GM18520 (cell line): ENCODE measurements at regions not wholly inside any gene's neighbourhood (a gene's known extent, or its start where the extent isn't known, plus 50 kb on each side); places are given as distances from the start of the nearest gene placed in this dataset.

Experiments used
- ATAC-seq: cut with Tn5 transposase; IDR thresholded peaks from one replicate; pipeline ENCODE4 v1.9.1; 2021; ENCODE audit not compliant: unreplicated experiment

DNA sequence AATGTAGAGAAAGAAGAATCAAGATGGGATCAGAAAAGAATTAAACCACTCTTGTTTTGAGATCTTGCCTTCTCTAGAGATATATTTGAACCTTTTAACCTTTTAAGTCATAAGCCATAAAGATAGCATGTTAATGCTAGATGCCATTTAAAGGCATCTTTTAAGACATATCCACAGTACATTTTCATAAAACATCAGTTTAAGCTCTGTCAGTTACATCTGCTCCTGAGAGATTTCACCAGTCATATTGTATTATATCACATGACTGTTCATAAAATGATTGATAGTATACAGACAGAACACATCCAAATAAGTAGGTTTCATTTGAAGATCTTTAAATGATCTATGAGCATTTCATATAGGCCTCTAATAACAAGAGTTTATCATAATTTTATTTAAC lies 1238.5 kb downstream of the SLC16A7 start:
- no peak for ATAC-seq

DNA sequence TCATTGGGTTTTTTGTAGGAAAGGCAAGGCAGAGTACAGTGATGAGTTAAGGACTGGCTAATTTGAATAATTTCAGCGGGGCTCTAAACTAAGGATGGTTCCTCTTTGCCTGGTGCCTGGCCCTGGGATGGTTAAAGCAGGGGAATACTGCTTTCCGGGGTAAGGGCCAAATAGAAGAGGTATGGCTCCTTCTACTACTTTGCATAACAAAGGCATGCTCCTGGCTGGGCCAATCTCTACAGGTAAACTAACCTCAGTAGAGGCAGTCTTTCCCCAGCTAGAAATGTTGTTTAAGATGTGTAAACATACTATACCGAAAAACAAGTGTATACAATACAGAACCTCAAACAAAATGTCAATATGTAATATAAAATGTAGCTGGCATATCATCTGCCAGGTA lies 1239.0 kb downstream of the SLC16A7 start:
- no peak for ATAC-seq

DNA sequence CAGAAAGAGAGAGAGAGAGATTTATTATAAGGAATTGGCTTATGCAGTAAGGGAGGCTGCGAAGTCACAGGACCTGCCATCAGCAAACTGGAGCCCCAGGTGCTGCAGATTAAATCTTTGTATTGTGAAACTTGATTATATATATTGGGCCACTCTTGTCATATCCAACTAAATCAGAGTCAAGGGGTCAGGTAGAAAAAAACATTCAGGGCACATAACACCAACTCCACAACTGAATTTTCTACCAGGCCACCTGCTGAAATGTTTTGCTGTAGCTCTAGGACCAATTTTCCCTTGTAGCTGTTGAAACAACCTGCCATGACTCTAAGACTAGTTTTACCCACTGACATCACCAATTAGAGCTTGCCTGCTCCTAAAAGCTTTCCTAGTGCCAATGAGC lies 1240.8 kb downstream of the SLC16A7 start:
- no peak for ATAC-seq

DNA sequence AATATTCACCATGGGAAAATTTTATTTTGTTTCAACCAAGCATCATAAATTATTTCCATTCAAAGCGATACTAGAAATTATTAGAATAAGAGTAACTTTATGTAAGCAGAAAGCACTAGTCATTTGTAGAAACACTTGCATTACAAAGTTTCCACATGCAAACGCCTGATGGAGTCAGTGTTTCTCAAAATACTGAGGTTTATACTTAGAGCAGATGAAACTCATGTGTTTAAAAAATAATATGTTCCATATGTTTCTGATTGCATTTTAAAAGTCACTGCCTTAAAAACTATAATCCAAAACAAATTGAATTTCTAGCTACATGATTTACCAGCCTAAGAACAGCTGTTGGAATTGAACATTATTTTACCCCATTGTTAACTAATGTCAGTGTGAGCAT lies 1246.4 kb downstream of the SLC16A7 start:
- ATAC-seq: no peak

DNA sequence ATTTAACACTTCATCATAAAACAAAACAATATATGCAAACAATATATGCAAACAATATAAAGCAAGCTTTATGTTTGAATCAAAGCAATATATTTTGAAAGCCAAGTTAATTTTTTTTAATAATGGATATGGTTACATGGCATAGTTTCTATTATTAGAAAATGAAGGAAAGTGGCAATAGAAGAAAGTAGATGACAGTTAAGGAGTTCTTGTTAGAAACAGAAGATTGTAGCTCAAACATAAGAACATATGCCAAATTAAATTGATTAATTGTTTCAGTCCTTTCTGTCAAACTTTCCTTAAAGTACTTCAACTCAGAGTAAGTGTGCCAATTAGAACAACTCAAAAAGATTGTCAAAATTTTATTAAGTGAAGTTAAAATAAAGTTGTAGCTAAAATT lies 1248.3 kb downstream of the SLC16A7 start:
- ATAC-seq: no peak

DNA sequence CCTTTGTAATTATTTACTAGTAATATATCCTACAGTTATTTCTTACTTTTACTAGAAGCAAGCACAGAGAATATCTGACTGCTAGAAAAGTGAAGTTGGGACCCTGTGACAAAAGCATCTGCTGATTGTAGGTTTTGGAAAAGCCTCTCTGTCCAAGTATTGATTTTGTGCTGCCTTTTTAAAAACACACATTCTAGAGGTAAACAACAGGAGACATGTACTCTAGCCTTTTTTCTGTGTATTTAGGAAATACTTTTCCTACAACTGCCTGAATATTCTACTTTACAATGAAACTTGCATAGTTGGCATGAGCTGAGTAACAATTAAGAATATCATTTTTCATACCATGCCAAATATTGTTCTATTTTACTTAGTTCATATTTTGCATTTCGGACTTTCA lies 1249.0 kb downstream of the SLC16A7 start:
- no peak for ATAC-seq

DNA sequence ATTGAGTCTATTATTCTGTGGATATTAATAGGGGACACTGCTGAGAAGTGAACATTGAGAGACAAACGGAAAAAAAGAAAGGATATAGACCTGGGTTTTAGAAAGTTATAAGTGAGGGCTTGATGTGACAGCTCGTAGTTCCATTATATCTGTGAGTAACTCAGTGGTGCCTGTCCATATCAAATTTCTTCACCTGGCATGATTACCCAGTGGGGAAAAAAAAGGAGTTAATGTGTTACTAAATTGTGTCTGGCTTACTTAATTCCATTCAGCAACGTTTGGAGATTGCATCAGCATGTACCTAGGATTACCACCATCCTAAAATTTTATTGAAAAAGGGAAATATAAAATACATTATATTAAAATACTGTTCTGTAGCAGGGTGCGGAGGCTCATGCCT lies 1249.9 kb downstream of the SLC16A7 start:
- ATAC-seq: no peak

DNA sequence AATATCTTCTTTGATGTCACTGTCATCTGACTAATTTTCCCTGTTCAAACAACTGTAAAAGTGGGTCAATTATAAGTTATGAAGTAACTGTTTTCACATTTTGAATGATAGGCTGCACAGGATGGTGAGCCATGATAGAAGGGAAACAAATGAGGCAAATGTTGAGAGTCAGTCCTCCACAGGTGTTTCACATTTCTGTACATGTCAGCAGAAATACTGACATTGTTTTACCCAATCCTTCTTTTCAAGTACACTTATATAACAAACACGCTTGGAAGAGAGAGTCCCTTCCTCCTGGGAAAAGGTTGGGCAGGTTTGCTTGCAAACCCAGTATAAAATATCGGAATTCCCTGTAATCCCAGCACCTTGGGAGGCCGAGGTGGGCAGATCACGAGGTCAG lies 1251.5 kb downstream of the SLC16A7 start:
- no peak for ATAC-seq

DNA sequence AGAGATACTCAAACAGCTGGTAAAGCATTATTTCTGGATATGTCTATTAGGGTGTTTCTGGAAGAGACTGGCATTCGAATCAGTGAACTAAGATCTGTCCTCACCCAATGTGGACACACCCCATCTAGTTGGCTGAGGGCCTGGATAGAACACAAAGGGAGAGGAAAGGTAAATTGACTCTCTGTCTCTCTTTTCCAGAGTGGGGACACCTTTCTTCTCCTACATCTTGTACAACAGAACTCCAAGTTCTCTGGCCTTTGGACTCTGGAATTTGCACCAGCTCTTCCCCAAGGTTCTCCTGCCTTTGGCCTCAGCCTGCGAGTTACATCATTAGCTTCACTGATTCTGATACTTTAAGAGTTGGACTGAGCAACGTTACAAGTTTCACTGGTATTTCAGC lies 1253.9 kb downstream of the SLC16A7 start:
- no peak for ATAC-seq

DNA sequence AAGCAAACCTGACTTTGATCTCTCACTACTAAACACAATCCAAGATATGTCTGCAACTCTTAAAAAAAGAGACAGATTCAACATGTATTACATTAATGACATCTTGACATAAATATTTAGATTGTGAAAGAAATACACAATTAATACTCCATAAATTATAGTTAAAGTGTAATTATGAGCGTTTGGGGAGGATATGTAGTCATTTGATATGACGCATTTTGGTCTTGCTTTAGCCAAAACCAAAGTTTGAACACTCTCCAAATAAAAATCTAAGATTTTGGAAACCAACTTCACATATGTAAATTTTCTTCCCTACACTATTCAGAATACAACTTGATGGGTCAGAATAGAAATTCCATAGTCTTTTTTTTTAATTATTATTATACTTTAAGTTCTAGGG lies 1257.6 kb downstream of the SLC16A7 start:
- no peak for ATAC-seq

DNA sequence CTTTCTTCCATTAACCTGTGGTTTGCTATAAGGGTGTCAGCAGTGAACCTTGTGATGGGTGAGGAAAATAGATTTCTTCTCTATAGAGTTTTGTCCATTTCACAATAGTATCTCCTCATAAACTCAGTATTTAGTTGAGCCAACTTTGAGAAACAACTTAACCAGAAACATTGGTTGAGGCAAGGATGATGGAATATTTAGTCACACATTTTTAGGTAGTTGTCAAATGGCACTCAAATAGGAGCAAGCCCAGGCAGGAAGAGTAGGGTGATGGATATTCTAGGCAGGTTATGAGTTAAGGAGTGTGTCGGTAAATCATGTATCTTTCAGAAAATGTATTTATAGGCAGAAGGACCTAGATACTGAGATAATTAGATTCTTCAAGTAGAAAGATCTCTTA lies 1267.6 kb downstream of the SLC16A7 start:
- ATAC-seq: no peak

DNA sequence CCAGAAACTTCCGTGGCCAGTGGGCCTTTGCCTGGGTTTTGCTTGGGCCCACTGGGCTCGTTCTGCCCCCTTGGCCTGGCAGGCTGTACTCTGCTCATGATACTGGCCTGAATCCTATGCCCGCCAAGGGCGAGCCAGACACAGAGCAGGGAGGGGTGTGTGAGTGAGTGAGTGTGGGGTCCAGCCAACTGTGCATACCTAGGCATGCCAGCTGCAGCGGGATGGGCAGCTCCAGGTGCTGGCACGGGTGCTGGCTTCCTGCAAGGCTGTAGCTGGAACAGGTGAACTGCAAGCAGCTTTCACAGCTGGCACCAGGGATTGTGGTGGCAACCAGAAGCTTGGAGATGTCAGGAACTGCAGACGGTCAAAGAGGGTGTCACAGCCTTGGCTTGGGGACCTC lies 1276.4 kb downstream of the SLC16A7 start:
- ATAC-seq: no peak

DNA sequence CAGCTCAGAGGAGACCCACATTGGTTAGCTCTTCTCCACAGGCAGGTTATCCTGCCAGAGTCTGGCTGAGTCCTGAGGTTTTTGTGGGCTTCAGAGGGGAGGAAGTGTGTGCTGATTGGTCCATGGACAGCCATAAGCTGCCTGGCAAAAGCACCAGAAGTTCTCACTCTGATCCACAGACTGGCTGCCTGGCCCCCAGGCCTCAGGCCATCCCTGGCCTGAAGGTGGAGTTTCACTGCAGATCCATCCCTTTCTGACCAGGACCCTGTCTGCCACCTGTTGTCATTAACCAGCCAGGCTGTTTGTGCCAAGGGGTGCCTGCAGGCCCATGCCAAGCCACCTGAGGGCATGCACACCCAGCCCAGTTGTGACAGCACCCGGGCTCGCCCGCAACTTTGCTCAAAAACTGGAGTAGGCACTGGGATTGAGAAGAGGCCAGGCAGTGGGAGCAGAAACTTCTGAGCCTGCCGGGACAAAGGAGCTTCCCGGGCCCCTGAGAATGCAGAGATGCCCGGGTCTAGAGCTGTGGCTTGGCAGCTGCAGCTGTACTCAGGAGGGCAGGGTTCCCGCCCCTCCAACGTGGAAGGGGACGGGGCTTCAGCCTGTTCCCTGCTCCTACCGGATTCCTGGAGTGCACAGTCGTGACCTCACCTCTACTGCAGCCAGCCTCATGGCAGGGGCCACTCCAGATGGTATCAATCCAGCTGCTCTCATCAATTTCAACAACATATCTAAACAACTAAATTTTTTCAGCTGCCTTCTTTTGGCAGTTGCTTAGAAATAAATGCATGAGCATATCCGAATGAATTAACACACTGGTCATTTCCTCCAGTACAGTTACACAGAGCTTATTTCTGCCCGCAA lies 1277.3 kb downstream of the SLC16A7 start:
- no peak for ATAC-seq

DNA sequence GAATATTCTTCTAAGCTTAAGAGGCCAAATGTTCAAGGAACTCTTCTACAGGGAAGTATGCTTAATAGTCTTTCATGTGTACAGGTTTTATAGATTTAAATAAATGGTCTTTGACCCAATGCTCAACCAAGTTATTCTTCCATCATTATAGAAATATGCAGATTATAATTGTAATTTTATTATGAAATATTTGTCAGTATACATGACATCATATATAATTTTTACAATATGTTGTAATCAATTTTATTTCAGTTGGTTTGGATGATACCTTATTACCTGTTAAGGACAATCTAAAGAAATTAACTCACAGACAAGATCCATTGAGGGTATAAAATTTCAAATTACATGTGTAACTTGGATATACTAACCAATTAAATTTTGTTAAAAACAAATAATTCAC lies 1278.3 kb downstream of the SLC16A7 start:
- ATAC-seq: no peak

DNA sequence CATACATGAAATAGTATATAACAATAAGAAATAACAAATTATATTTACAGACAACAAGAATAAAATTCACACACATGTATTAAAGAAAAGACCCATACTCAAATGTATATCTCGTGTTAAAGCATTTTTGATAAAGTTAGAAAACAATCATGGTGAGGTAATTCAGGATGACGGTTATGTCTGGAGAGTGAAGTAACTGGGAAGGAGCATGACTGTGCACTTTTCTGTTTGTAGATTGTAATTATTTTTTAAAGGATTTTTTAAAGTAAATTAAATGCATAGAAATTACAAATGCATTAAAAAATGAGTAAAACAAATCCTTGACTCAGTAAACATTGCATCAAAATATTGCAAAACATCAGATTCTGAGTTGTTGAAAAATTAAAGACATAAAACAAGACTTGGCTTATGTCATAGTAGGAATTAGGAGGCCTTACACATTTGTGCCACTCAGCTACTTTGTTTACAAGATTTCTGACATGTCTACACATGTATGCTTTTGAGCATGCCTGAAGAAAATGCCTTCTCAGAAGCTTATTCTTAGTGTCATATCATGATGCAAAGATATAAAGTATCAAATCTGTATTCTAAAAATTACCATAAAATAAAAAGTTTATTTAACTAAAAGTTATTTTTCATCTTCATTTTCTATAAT lies 1325.1 kb downstream of the SLC16A7 start:
- ATAC-seq: no peak

DNA sequence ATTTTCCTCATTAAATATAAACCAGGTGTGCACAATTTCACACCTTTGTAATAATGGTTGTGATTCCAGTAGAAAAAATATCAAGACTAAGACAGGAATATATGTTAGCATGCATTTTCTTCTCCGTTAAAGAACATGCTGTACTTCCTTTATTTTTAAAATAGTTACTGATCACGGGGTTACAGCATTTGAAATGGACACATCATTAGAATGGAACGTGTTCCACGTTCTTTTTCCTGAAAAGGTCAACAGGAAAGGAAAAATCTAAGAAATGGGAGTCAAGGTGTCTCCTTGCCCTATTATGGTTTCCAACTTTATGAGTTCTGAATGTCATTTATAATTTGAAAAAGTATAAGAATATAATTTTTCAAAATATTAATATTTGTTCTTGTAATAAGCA lies 1325.7 kb downstream of the SLC16A7 start:
- ATAC-seq: no peak

DNA sequence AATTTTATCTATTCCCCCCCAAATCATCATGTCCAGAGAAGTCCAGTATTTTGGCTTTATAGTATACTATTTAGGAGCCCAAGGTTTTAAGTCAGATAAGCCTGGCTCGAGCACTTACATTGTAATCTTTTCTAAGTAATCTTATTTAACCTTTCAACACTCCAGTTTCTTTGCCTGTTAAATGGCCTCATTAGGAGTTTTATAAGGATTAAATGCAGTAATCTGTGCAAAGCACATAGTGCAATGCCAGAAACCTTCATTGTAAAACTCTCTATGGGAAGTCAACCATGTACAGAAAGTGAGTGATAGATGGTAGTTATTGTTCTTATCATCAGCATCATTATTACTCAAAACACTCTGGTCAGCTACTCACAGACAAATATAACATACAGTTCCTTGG lies 1330.4 kb downstream of the SLC16A7 start:
- ATAC-seq: no peak

DNA sequence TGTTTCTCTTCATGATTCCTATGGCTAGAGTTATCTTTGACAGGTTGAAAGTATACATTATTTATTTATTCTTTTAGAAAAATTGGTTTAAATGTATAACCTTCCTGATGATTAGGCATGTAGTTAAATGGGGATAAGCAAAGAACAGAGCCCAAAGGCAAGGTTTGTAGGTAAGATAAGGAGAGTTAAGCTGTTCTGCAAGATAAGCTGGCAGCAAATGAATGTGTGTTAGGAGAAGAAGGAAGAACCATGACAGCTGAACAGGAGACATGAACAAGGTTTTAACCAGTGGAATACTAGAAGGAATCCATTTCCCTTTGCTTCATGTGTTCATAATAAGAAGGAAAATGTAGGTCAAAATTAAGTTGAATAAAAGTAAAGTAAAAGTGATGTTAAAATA lies 1330.1 kb upstream of the USP15 start:
- ATAC-seq: no peak

DNA sequence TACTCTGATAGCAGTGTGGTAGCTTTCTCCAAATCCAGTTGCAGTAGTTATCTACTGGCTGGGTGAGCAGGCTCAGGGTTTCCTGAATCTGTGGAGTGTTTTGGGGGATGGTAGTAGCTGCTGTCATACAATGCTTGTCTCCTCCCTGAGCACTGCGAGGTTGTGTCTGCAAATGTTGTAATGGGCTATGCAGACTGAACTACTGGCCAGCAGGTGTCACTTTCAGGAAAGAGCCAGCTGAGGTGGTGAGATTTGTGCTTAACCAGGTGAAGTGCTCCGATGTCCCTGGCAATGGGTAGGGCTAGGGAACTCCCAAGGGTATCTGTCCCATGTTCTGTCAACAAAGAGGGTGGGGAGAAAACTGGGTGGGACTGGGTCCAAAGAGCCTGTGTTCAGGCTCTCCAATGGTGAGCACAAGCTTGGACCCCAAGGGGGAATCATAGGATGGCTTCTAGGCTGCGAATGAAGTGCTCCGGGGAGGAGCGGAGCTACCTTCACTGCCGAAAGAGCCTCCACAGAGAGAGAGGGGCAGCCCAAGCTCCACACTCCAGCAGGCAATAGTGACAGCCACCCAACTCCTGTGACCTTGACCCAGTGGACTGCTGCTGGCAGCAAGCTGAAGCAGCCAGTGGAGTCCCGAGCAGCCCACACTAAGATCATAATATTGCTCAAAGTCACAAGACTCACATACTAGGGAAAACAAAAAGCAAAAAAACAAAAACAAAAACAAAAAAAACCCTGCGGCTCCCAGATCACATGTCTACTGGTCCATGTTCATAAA lies 1324.0 kb upstream of the USP15 start:
- ATAC-seq: no peak

DNA sequence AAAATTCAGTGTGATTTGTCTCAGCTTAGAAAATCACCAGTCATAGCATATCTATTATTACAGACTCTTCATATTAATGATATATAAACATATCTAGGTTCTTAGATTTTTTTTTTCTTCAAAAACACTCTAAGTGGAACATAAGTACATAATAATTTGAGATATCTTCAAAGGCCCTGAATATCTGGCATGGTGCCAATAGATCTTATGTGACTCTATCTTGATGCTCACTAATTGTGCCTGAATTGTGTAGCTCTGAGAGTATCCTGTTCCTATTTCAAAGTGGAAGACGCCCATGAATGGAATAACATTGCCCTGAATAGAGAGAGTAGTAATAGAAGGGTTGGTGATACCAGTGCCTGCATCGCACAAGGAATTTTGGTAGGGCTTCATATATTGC lies 1312.7 kb upstream of the USP15 start:
- no peak for ATAC-seq

DNA sequence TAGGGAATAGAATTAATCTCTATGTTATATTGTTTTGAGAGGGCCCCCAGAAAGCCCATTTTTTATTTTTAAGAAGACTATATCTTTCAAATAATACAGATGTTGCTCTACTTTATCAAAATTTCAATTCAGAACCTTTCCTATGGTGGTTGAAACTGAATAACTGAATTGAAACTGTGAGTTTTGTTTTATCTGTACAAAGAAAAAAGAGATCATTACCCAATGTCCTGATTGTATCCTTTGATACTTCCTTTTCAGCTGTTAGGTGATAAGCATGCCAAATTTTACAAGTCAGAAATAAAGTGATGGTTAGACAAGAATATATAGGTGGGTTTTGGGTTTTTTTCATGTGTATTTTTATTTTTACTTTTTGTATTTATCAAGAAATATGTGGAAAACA lies 1293.1 kb upstream of the USP15 start:
- ATAC-seq: no peak

DNA sequence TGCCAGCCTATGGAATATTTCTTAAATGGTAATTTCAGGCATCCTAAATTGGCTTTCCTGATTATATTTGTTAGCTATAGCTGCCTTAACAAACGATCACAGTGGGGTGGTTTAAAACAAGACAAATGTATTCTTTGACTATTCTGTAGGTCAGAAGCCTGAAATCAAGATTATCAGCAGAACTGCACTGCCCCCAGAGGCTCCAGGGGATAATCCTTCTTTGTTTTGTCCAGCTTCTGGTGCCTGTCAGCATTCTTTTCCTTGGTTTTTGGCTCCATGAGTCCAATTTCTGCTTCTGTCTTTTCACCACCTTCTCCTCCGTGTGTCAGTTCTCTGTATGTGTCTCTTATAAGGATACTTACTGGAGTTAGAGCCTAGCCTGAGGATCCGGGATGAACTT lies 1282.2 kb upstream of the USP15 start:
- ATAC-seq: no peak
